Adrenal gland (tissue), 9 donors: ENCODE measurements at regions not wholly inside any gene's neighbourhood (a gene's known extent, or its start where the extent isn't known, plus 50 kb on each side); places are given as distances from the start of the nearest gene placed in this dataset.

ENCODE experiments used
- DNase-seq, 7 donors: peaks; one replicate each; pipeline ENCODE4 v3.0.0-alpha.2; 2019 to 2020
- H3K27ac ChIP-seq, 5 donors: fragments of 200-600 bp; sonication (generic) in 4 of 5; 1 replicate in 3 of 5; 2 replicates in 2 of 5; pipeline versions ENCODE4 v1.5.1 to v1.8.0; 2016 to 2020; ENCODE audit warnings: mild to moderate bottlenecking in 1 of 5
- H3K27me3 ChIP-seq: fragments of 200-600 bp; 2 replicates; pipeline ENCODE4 v1.8.0; 2021
- H3K36me3 ChIP-seq, 2 donors: fragments of 200-600 bp; replicated peaks in 1 of 2; 1 replicate in 1 of 2; 2 replicates in 1 of 2; pipeline versions ENCODE4 v1.5.1 to v1.8.0; 2018 to 2022
- H3K4me1 ChIP-seq, 2 donors: fragments of 200-600 bp; replicated peaks in 1 of 2; 1 replicate in 1 of 2; 2 replicates in 1 of 2; pipeline versions ENCODE4 v1.5.1 to v1.8.0; 2018 to 2021
- H3K4me3 ChIP-seq, 4 donors: fragments of 200-600 bp; sonication (generic) in 3 of 4; one replicate each; pipeline ENCODE4 v1.5.1; 2016 to 2018
- H3K9me3 ChIP-seq, 3 donors: fragments of 200-600 bp; sonication (generic) in 1 of 3; replicated peaks in 1 of 3; 1 replicate in 2 of 3; 2 replicates in 1 of 3; pipeline versions ENCODE4 v1.5.1 to v1.8.0; 2016 to 2021
- POLR2A ChIP-seq, 2 donors: fragments of 450-650 bp; IDR thresholded peaks; one replicate each; pipeline ENCODE4 v1.6.1; 2017; ENCODE audit warnings: antibody characterized with exemption in 2 of 2, mild to moderate bottlenecking in 2 of 2, moderate library complexity in 1 of 2
- WGBS, 4 donors: extraction: QIAGEN DNeasy Blood & Tissue Kit in 2 of 4; methylation state at CpG; one replicate each; pipeline versions ENCODE4 v1.1.5 to v1.1.7; 2013 to 2017; 5-methylcytosine and 5-hydroxymethylcytosine counted together
- intact Hi-C, 2 donors: fragments of 100-400 bp; cut with DNase I; formaldehyde crosslinking; loops; one replicate each; pipeline versions ENCODE4 v1.14.1 to v1.15.0; 2022 to 2023
- TF ChIP-seq, protein P1 (sequence below), 6 experiments: fragments of 450-650 bp in 4 of 6; fragments of 200-600 bp in 2 of 6; sonication (generic) in 1 of 6; IDR thresholded peaks; 1 replicate in 5 of 6; 2 replicates in 1 of 6; pipeline versions ENCODE4 v1.5.1 to v1.8.0; 2016 to 2021; ENCODE audit warnings: antibody characterized with exemption in 6 of 6, mild to moderate bottlenecking in 2 of 6, moderate library complexity in 1 of 6
- donor health status: healthy with polysubstance abuse.
- donor health status: Bipolar disorder and iron deficiency.
- donor health status: DM: yes; HTN: yes; CAD: no.
- donor health status: DM: no; HTN: no; CAD: no.
- donor health status: DM: no; HTN: no; CAD: no.

DNA sequence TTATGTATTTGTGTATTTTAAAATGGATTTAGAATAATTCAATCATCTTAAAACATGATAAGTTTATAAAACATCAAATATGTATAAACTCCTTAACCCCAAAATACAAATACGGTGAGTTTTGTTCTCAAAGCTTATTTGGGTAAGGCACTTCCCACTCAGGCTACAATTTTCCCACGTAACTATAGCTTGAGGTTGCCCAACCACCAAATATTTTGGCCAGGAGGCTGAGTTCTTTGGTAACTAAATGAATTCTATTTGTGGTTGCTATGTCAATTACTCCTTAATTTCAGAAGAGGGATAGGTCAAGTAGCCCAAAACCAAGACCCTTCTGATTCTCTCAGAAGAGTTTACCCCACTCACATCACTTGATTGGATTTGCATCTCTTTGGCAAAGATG, 70.4 kb downstream of the MYL12B start:
- intact Hi-C loops, result no loop called here
- Histone ChIP-seq H3K27ac (no peak overlapping the region), H3K9me3 (no peaks in the 10 kb centered on the region), H3K4me3 (no peak overlapping the region), H3K4me1 (no peaks in the 10 kb centered on the region), H3K36me3 (no peaks in the 10 kb centered on the region), H3K27me3 (no peaks in the 10 kb centered on the region)
- DNase-seq, result no peak
- WGBS, 4 donors, result 75 to 92% (median 89%) methylated on average over 2 of the region's 2 CpGs
- no peak for TF ChIP-seq POLR2A (IDR thresholded peaks at IDR 0.05)
- TF ChIP-seq, protein P1, sequence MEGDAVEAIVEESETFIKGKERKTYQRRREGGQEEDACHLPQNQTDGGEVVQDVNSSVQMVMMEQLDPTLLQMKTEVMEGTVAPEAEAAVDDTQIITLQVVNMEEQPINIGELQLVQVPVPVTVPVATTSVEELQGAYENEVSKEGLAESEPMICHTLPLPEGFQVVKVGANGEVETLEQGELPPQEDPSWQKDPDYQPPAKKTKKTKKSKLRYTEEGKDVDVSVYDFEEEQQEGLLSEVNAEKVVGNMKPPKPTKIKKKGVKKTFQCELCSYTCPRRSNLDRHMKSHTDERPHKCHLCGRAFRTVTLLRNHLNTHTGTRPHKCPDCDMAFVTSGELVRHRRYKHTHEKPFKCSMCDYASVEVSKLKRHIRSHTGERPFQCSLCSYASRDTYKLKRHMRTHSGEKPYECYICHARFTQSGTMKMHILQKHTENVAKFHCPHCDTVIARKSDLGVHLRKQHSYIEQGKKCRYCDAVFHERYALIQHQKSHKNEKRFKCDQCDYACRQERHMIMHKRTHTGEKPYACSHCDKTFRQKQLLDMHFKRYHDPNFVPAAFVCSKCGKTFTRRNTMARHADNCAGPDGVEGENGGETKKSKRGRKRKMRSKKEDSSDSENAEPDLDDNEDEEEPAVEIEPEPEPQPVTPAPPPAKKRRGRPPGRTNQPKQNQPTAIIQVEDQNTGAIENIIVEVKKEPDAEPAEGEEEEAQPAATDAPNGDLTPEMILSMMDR (IDR thresholded peaks at IDR 0.05), result no peak

DNA sequence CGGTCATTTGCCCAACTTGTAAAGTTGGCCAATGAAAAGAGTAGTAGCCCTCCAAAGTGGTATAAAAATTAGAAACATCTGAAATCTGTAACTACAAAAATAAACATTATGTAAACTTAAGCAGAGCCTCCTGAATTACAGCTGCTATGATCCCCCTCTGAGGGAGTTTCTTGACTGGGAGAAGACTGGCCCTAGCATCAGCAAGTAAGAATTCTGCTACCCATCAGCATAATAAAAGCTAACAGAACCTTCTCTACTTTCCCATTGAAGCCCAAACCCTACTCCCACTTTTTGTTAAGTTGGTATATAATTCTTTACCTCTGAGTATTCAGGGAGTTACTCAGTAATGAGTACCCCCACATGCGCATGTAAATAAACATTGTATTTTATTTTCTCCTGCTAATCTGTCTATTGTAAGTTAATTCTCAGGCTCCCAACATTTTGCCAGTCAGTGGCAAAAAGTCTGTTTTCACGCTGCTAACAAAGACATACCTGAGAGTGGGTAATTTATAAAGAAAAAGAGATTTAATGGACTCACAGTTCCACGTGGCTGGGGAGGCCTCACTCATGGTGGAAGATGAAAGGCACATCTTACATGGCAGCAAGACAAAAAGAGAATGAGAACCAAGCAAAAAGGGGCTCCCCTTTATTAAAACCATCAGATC, 71.3 kb downstream of the MYL12B start:
- Histone ChIP-seq H3K27me3 (no peaks in the 10 kb centered on the region), H3K36me3 (no peaks in the 10 kb centered on the region), H3K9me3 (no peaks in the 10 kb centered on the region), H3K4me1 (no peaks in the 10 kb centered on the region), H3K27ac (no peak overlapping the region), H3K4me3 (no peak overlapping the region)
- TF ChIP-seq, protein P1 (IDR thresholded peaks at IDR 0.05), result no peak
- no peak for TF ChIP-seq POLR2A (IDR thresholded peaks at IDR 0.05)
- intact Hi-C loops, result no loop called here
- WGBS, 4 donors, result 80 to 88% (median 83%) methylated on average over 4 of the region's 4 CpGs
- no peak for DNase-seq

DNA sequence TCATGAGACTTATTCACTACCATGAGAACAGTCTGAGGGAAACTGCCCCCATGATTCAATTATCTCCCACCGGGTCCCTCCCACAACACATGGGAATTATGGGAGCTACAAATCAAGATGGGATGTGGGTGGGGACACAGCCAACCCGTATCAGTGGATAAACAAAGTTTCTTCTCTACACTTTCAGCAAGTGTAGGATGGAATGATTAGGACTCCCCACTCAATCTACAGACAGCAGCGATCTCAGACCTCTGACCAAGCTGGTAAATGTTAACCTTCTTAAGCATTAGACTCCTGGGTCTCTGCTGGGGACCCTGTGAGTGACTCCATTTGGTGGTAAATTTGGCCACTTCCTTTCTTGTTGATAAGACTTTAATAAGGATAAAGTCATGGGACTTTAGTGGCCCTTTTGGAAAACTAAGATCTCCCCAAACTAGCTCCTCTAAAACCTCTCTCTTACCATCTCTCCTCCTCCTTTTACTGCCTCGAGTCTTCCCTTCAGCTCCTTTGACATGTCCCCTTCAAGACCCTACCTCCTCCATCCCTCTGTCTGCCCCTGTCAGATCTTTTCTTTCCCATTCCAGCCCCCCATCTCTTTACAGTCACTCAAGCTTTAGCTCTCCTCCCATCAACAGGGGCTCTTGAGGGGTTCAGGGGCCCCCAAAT, 71.9 kb downstream of the MYL12B start:
- 81 to 92% (median 86%) methylated on average over 4 of the region's 4 CpGs for WGBS, 4 donors
- H3K4me1 ChIP-seq, result no peaks in the 10 kb centered on the region
- intact Hi-C loops, result no loop called here

DNA sequence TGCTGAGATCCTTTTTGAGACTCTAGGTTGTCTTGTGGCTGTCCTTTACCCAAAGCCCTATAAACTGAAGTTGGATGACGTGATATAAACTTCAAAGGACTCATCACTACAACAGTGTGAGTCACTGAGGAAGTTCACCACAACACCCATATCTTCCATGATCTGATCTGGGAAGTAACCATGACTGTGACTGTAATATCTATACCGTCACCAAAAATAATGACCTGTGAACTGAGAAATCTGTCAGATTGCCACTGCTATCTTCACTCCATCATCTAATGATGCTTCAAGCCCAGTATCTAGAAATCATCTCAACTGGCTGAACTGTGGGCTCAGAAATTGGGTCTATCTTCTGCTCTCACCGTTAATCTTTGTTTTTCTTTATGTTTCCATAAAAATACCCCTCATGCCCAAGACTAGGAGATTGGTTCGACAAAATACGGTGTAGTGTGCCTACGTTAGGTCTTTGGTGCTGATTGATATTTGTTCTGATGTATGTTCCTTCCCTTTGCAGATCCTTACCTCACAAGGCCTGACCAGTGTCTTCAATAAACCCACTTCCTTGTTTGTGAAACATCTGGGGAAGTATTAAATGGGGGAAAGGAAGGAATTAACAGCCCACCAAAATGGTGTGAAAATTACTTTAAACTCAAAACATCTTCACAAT, 78.2 kb downstream of the MYL12B start:
- DNase-seq, result no peak
- Histone ChIP-seq H3K4me3 (no peak overlapping the region), H3K27ac (no peak overlapping the region), H3K27me3 (no peaks in the 10 kb centered on the region), H3K36me3 (no peaks in the 10 kb centered on the region), H3K9me3 (no peaks in the 10 kb centered on the region), H3K4me1 (no peaks in the 10 kb centered on the region)
- intact Hi-C loops, result no loop called here
- WGBS, 4 donors, result 68 to 79% (median 75%) methylated on average over 6 of the region's 6 CpGs
- TF ChIP-seq, protein P1 (IDR thresholded peaks at IDR 0.05), result no peak
- no peak for TF ChIP-seq POLR2A (IDR thresholded peaks at IDR 0.05)

More for the DNA sequence above, 71.9 kb downstream of the MYL12B start:
- no peaks in the 10 kb centered on the region for H3K27me3 ChIP-seq
- no peak for DNase-seq
- no peak overlapping the region for H3K4me3 ChIP-seq
- H3K27ac ChIP-seq, result no peak overlapping the region
- TF ChIP-seq POLR2A (IDR thresholded peaks at IDR 0.05), result no peak
- TF ChIP-seq, protein P1 (IDR thresholded peaks at IDR 0.05), result no peak
- no peaks in the 10 kb centered on the region for H3K36me3 ChIP-seq
- no peaks in the 10 kb centered on the region for H3K9me3 ChIP-seq
